ENCODE measurements at regions not wholly inside any gene's neighbourhood (a gene's known extent, or its start where the extent isn't known, plus 50 kb on each side); places are given as distances from the start of the nearest gene placed in this dataset.

DNA sequence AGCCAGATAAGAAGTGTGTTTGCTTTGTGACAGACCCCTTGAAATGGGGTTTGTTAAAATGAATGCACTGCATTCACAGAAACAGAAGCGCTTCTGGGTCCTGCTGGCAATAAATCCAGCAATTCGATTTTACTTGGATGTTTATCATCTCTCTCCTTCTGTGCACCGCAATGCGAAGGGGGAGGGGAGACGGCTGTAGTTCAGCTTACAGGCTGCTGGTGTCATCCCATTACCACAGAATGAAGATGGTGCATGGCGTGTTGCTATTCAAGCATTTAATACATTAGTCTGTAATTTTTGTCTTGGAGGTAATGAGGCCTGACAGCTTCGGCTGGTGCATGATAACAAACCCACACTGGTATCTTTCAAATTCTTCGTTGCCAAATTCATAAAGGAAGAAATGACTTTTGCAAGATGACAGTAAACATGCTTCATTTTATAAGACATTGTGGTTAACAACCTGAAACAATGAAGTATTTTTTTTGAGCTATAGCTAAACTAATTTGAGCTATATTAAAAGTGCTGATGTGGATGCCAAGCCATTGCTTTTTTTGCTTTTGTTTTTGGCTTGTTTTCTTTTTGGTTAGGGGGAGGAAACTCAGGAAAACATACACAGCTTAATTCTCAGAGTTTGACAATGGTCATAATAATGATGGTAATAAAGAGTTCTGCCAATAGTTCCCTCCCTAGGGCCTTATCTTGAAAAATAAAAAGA lies 418.3 kb downstream of the OTOL1 start:
- Histone ChIP-seq H3K27ac (no peak overlapping the region), H3K27me3 (ENCODE audit: control insufficient read depth, insufficient read depth, low read length) (no peaks in the 10 kb centered on the region), H3K4me2 (ENCODE audit: low read length) (no peak overlapping the region), H2AFZ (no peak overlapping the region), H3K4me1 (no peaks in the 10 kb centered on the region), H3K79me2 (no peaks in the 10 kb centered on the region), H3K9ac (no peak overlapping the region), H3K36me3 (ENCODE audit: control insufficient read depth, insufficient read depth, low read length) (no peaks in the 10 kb centered on the region), H3K9me3 (ENCODE audit: control insufficient read depth, low read length) (no peaks in the 10 kb centered on the region), H3K4me3 (ENCODE audit: low read depth, low read length) (no peak overlapping the region)
- TF ChIP-seq, protein P1, sequence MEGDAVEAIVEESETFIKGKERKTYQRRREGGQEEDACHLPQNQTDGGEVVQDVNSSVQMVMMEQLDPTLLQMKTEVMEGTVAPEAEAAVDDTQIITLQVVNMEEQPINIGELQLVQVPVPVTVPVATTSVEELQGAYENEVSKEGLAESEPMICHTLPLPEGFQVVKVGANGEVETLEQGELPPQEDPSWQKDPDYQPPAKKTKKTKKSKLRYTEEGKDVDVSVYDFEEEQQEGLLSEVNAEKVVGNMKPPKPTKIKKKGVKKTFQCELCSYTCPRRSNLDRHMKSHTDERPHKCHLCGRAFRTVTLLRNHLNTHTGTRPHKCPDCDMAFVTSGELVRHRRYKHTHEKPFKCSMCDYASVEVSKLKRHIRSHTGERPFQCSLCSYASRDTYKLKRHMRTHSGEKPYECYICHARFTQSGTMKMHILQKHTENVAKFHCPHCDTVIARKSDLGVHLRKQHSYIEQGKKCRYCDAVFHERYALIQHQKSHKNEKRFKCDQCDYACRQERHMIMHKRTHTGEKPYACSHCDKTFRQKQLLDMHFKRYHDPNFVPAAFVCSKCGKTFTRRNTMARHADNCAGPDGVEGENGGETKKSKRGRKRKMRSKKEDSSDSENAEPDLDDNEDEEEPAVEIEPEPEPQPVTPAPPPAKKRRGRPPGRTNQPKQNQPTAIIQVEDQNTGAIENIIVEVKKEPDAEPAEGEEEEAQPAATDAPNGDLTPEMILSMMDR (IDR thresholded peaks at IDR 0.05) = no peak

DNA sequence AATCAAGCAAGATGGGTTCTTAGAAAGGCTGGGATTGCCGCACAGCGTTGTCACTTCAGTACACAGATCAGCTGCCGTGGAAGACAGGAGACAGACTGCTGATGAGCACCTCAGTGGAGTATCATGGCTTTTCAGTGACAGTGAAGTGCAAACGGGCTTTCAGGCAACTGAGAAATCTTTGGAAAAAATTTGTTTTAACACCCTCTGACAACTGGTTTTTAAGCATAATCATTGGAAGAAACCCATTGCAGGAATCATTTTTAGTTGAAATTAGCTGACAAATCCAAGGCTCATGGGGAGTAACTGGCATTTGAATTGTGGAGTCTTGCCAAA lies 418.8 kb downstream of the OTOL1 start:
- H3K4me2 ChIP-seq (ENCODE audit: low read length) = no peak overlapping the region
- H3K9me3 ChIP-seq (ENCODE audit: control insufficient read depth, low read length) = no peaks in the 10 kb centered on the region
- no peaks in the 10 kb centered on the region for H3K36me3 ChIP-seq (ENCODE audit: control insufficient read depth, insufficient read depth, low read length)
- no peak overlapping the region for H2AFZ ChIP-seq
- H3K4me1 ChIP-seq = no peaks in the 10 kb centered on the region
- H3K27ac ChIP-seq = no peak overlapping the region
- H3K27me3 ChIP-seq (ENCODE audit: control insufficient read depth, insufficient read depth, low read length) = no peaks in the 10 kb centered on the region
- H3K79me2 ChIP-seq = no peaks in the 10 kb centered on the region
- no peak overlapping the region for H3K4me3 ChIP-seq (ENCODE audit: low read depth, low read length)
- H3K9ac ChIP-seq = no peak overlapping the region
- TF ChIP-seq, protein P1 (IDR thresholded peaks at IDR 0.05) = no peak

DNA sequence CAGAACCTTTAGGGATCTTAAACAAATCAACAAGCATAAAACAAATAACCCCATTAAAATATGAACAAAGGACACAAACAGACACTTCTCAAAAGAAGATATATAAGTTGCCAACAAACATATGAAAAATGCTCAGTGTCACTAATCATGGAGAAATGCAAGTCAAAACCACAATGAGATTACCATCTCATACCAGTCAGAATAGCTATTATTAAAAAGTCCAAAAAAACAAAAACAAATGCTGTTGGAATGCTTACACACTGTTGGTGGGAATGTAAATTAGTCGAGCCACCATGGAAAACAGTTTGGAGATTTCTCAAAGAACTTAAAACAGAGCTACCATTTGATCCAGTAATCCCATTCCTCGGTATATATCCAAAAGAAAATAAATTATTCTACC lies 423.6 kb downstream of the OTOL1 start:
- Histone ChIP-seq H3K27ac (no peak overlapping the region), H3K4me2 (ENCODE audit: low read length) (no peak overlapping the region), H3K9ac (no peak overlapping the region), H3K27me3 (ENCODE audit: control insufficient read depth, insufficient read depth, low read length) (no peaks in the 10 kb centered on the region), H3K4me1 (no peaks in the 10 kb centered on the region), H3K9me3 (ENCODE audit: control insufficient read depth, low read length) (no peaks in the 10 kb centered on the region), H2AFZ (no peak overlapping the region), H3K4me3 (ENCODE audit: low read depth, low read length) (no peak overlapping the region), H3K36me3 (ENCODE audit: control insufficient read depth, insufficient read depth, low read length) (no peaks in the 10 kb centered on the region), H3K79me2 (no peaks in the 10 kb centered on the region)
- TF ChIP-seq, protein P1 (IDR thresholded peaks at IDR 0.05) = no peak

DNA sequence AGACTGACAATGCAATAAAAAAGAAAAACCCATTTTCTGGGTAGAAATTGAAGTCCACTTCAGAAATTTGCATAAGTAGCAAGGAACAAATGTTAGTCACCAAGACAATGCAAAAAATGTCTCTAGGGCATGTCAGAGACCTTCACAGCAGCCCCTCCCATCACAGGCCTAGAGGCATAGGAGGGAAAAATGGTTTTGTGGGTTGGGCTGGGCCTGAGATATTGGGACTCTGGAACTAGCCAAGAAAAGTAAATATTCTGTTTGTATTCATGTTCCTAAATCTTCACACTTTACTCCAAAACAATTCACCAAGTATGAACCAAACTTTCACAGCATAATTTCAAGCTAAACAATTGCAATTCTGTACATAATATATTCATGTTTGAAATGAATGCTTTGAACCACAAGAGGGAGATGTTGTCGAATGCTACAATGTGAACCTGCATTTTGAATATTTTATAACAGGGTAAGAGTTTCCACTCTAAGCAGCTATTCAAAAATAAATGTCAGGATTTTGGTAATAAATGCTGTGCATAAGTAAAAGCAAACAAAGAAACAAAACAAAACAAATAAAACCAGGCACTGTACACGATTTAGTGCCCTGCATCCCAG lies 429.2 kb downstream of the OTOL1 start:
- TF ChIP-seq, protein P1 (IDR thresholded peaks at IDR 0.05) = no peak
- H2AFZ ChIP-seq = no peak overlapping the region
- H3K4me1 ChIP-seq = no peaks in the 10 kb centered on the region
- no peaks in the 10 kb centered on the region for H3K27me3 ChIP-seq (ENCODE audit: control insufficient read depth, insufficient read depth, low read length)
- no peak overlapping the region for H3K9ac ChIP-seq
- no peak overlapping the region for H3K4me3 ChIP-seq (ENCODE audit: low read depth, low read length)
- H3K36me3 ChIP-seq (ENCODE audit: control insufficient read depth, insufficient read depth, low read length) = no peaks in the 10 kb centered on the region
- H3K4me2 ChIP-seq (ENCODE audit: low read length) = no peak overlapping the region
- no peaks in the 10 kb centered on the region for H3K79me2 ChIP-seq
- no peaks in the 10 kb centered on the region for H3K9me3 ChIP-seq (ENCODE audit: control insufficient read depth, low read length)
- no peak overlapping the region for H3K27ac ChIP-seq

DNA sequence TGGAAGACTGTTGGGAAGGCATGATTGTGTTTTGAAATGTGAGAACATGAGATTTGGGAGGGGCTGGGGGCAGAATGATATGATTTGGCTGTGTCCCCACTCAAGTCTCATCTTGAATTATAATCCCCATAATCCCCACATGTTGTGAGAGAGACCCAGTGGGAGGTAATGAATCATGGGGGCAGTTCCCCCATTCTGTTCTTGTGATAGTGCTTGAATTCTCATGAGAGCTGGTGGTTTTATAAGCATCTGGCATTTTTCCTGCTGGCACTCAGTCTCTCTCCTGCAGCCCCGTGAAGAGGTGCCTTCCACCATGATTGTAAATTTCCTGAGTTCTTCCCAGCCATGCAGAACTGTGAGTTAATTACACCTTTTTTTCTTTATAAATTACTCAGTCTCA lies 430.5 kb downstream of the OTOL1 start:
- Histone ChIP-seq H3K27me3 (ENCODE audit: control insufficient read depth, insufficient read depth, low read length) (no peaks in the 10 kb centered on the region), H3K4me3 (ENCODE audit: low read depth, low read length) (no peak overlapping the region), H2AFZ (no peak overlapping the region), H3K79me2 (no peaks in the 10 kb centered on the region), H3K36me3 (ENCODE audit: control insufficient read depth, insufficient read depth, low read length) (no peaks in the 10 kb centered on the region), H3K4me2 (ENCODE audit: low read length) (no peak overlapping the region), H3K27ac (no peak overlapping the region), H3K4me1 (no peaks in the 10 kb centered on the region), H3K9ac (no peak overlapping the region), H3K9me3 (ENCODE audit: control insufficient read depth, low read length) (no peaks in the 10 kb centered on the region)
- TF ChIP-seq, protein P1 (IDR thresholded peaks at IDR 0.05) = no peak

All from parathyroid adenoma (tissue), 2 donors.